Panc1 (cell line): ENCODE measurements at regions not wholly inside any gene's neighbourhood (a gene's known extent, or its start where the extent isn't known, plus 50 kb on each side); places are given as distances from the start of the nearest gene placed in this dataset.

Experiments used
- CTCF ChIP-seq: fragments of 450-650 bp; IDR thresholded peaks from 2 replicates; pipeline ENCODE4 v1.5.1; 2017; ENCODE audit warnings: mild to moderate bottlenecking
- POLR2AphosphoS5 ChIP-seq: IDR thresholded peaks from 2 replicates; pipeline ENCODE4 v1.6.1; 2012; ENCODE audit warnings: mild to moderate bottlenecking, low read depth, low read length, moderate library complexity
- SIN3A ChIP-seq: IDR thresholded peaks from 2 replicates; pipeline ENCODE4 v1.6.1; 2012; ENCODE audit warnings: low read depth, mild to moderate bottlenecking, low read length, moderate library complexity, borderline replicate concordance; ENCODE audit not compliant: insufficient read depth
- TCF7L2 ChIP-seq: IDR thresholded peaks from 2 replicates; pipeline ENCODE4 v1.6.1; 2011; ENCODE audit warnings: mild to moderate bottlenecking, low read depth, low read length, inconsistent platforms

GRCh38 chr1:87167157-87167789 is 161.4 kb upstream of the LMO4 start:
- TF ChIP-seq POLR2AphosphoS5: no peak
- no peak for TF ChIP-seq CTCF
- TF ChIP-seq SIN3A: no peak
- TF ChIP-seq TCF7L2: no peak
